Caco-2 (cell line): ENCODE measurements at regions not wholly inside any gene's neighbourhood (a gene's known extent, or its start where the extent isn't known, plus 50 kb on each side); places are given as distances from the start of the nearest gene placed in this dataset.
"Not testable (repeated sequence)": the region's sequence is repeated elsewhere in the genome, so short reads cannot be mapped to it uniquely, and the experiment has no call there.

Source experiments
- BruUV-seq: library from RNA; stranded (reverse); fragments of 400-500 nt; replicated peaks from 2 replicates; lab custom pipeline; 2021; lab: Mats Ljungman, UMichigan
- CTCF ChIA-PET: fragments of 300-600 bp; sonication (Branson Sonifier 250); formaldehyde crosslinking; loops from one replicate; lab custom pipeline; 2022; ENCODE audit warnings: antibody characterized with exemption; lab: Charles Lee
- POLR2A ChIA-PET: fragments of 300-600 bp; sonication (Branson Sonifier 250); formaldehyde crosslinking; loops from one replicate; lab custom pipeline; 2022; ENCODE audit warnings: antibody characterized with exemption; lab: Charles Lee
- DNase-seq, 2 experiments: peaks; one replicate each; pipeline versions ENCODE4 v3.0.0 to v3.0.0-alpha.2; 2020 to 2022
- H3K27me3 ChIP-seq: replicated peaks from 2 replicates; pipeline ENCODE4 v1.6.0; 2011; ENCODE audit warnings: low read length; ENCODE audit not compliant: control insufficient read depth, insufficient read depth
- H3K36me3 ChIP-seq: 2 replicates; pipeline ENCODE4 v1.5.1; 2011; ENCODE audit warnings: low read length; ENCODE audit not compliant: control insufficient read depth, insufficient read depth
- H3K4me1 ChIP-seq: fragments of 250-450 bp; sonication (Bioruptor Pico); 2 replicates; pipeline ENCODE4 v1.5.1; 2020; ENCODE audit warnings: mild to moderate bottlenecking
- H3K4me3 ChIP-seq: 2 replicates; pipeline ENCODE4 v1.5.1; 2011; ENCODE audit warnings: low read depth, mild to moderate bottlenecking, control low read depth, low read length
- H3K9me3 ChIP-seq: fragments of 250-450 bp; sonication (Bioruptor Pico); 2 replicates; pipeline ENCODE4 v1.5.1; 2020; ENCODE audit warnings: mild to moderate bottlenecking, moderate library complexity
- H3K27ac Mint-ChIP-seq: one replicate; pipeline ENCODE4 v1.8.0; 2022; ENCODE audit warnings: mixed read lengths; ENCODE audit not compliant: unreplicated experiment
- H3K27me3 Mint-ChIP-seq: one replicate; pipeline ENCODE4 v1.8.0; 2022; ENCODE audit warnings: mixed read lengths; ENCODE audit not compliant: insufficient read depth, unreplicated experiment
- H3K36me3 Mint-ChIP-seq: one replicate; pipeline ENCODE4 v1.8.0; 2022; ENCODE audit warnings: mild to moderate bottlenecking, mixed read lengths; ENCODE audit not compliant: insufficient read depth, unreplicated experiment
- H3K4me1 Mint-ChIP-seq: one replicate; pipeline ENCODE4 v1.8.0; 2022; ENCODE audit warnings: low read depth, mixed read lengths; ENCODE audit not compliant: unreplicated experiment
- H3K4me3 Mint-ChIP-seq: one replicate; pipeline ENCODE4 v1.8.0; 2022; ENCODE audit warnings: mild to moderate bottlenecking, moderate library complexity, mixed read lengths; ENCODE audit not compliant: unreplicated experiment
- H3K9me3 Mint-ChIP-seq: one replicate; pipeline ENCODE4 v1.8.0; 2022; ENCODE audit warnings: mixed read lengths; ENCODE audit not compliant: unreplicated experiment
- intact Hi-C: fragments of 100-400 bp; cut with micrococcal nuclease; formaldehyde crosslinking; loops from one replicate; pipeline ENCODE4 v1.10.0; 2022; ENCODE audit not compliant: unreplicated experiment
- TF ChIP-seq, protein P1 (sequence below), 2 experiments: fragments of 200-600 bp in 1 of 2; IDR thresholded peaks; 1 replicate in 1 of 2; 2 replicates in 1 of 2; pipeline versions ENCODE4 v1.5.1 to v1.8.0; 2011 to 2022; ENCODE audit warnings: antibody characterized with exemption in 1 of 2, control low read depth in 1 of 2, inconsistent platforms in 1 of 2, low read depth in 1 of 2, low read length in 1 of 2, mild to moderate bottlenecking in 1 of 2, moderate library complexity in 1 of 2; ENCODE audit not compliant: insufficient read depth in 1 of 2, severe bottlenecking in 1 of 2, unreplicated experiment in 1 of 2

- intact Hi-C loops, result no loop called here
- peaks cover 13% of the 10 kb centered on the region for H3K4me1 ChIP-seq
- H3K9me3 Mint-ChIP-seq, result no peaks in the 10 kb centered on the region
- no peaks in the 10 kb centered on the region for H3K36me3 ChIP-seq
- no peaks in the 10 kb centered on the region for H3K27me3 Mint-ChIP-seq
- ChIA-PET CTCF (no interaction called here), POLR2A (no interaction called here)
- H3K4me1 Mint-ChIP-seq, result no peaks in the 10 kb centered on the region
- H3K27me3 ChIP-seq, result no peaks in the 10 kb centered on the region
- DNase-seq, result no peak
- H3K36me3 Mint-ChIP-seq, result no peaks in the 10 kb centered on the region
- BruUV-seq, result no TSS peak
- TF ChIP-seq, protein P1, sequence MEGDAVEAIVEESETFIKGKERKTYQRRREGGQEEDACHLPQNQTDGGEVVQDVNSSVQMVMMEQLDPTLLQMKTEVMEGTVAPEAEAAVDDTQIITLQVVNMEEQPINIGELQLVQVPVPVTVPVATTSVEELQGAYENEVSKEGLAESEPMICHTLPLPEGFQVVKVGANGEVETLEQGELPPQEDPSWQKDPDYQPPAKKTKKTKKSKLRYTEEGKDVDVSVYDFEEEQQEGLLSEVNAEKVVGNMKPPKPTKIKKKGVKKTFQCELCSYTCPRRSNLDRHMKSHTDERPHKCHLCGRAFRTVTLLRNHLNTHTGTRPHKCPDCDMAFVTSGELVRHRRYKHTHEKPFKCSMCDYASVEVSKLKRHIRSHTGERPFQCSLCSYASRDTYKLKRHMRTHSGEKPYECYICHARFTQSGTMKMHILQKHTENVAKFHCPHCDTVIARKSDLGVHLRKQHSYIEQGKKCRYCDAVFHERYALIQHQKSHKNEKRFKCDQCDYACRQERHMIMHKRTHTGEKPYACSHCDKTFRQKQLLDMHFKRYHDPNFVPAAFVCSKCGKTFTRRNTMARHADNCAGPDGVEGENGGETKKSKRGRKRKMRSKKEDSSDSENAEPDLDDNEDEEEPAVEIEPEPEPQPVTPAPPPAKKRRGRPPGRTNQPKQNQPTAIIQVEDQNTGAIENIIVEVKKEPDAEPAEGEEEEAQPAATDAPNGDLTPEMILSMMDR (IDR thresholded peaks at IDR 0.05; ENCODE audit: insufficient read depth in 1 of 2, low read depth in 1 of 2, low read length in 1 of 2, severe bottlenecking in 1 of 2, unreplicated experiment in 1 of 2), result no peak
- no peak overlapping the region for H3K27ac Mint-ChIP-seq
- no peak overlapping the region for H3K4me3 ChIP-seq
- H3K9me3 ChIP-seq, result no peaks in the 10 kb centered on the region
- no peak overlapping the region for H3K4me3 Mint-ChIP-seq
Observed at GRCh38 chr6:80519811-80520594, 413.5 kb downstream of the BCKDHB start.

GRCh38 chr6:80517525-80517924, 411.1 kb downstream of the BCKDHB start:
- Histone ChIP-seq H3K4me3 (no peak overlapping the region), H3K27me3 (no peaks in the 10 kb centered on the region), H3K4me1 (peaks cover 13% of the 10 kb centered on the region), H3K36me3 (no peaks in the 10 kb centered on the region), H3K9me3 (no peaks in the 10 kb centered on the region)
- TF ChIP-seq, protein P1 (IDR thresholded peaks at IDR 0.05; ENCODE audit: insufficient read depth in 1 of 2, low read depth in 1 of 2, low read length in 1 of 2, severe bottlenecking in 1 of 2, unreplicated experiment in 1 of 2), result no peak
- BruUV-seq, result no TSS peak
- Mint-ChIP-seq H3K4me1 (no peaks in the 10 kb centered on the region), H3K27me3 (no peaks in the 10 kb centered on the region), H3K27ac (no peak overlapping the region), H3K9me3 (no peaks in the 10 kb centered on the region), H3K36me3 (no peaks in the 10 kb centered on the region), H3K4me3 (no peak overlapping the region)
- ChIA-PET POLR2A (no interaction called here), CTCF (no interaction called here)
- DNase-seq, result no peak
- intact Hi-C loops, result no loop called here

GRCh38 chr6:80510521-80510920, 404.1 kb downstream of the BCKDHB start:
- intact Hi-C loops, H3K4me1 Mint-ChIP-seq, POLR2A ChIA-PET, H3K27ac Mint-ChIP-seq, H3K36me3 ChIP-seq, H3K4me1 ChIP-seq, H3K4me3 ChIP-seq, H3K4me3 Mint-ChIP-seq, H3K27me3 ChIP-seq, H3K27me3 Mint-ChIP-seq, CTCF ChIA-PET, BruUV-seq, H3K36me3 Mint-ChIP-seq, H3K9me3 ChIP-seq, DNase-seq, H3K9me3 Mint-ChIP-seq: not testable (repeated sequence)
